IMR-90 (cell line): ENCODE measurements at regions not wholly inside any gene's neighbourhood (a gene's known extent, or its start where the extent isn't known, plus 50 kb on each side); places are given as distances from the start of the nearest gene placed in this dataset.

Source experiments
- ATAC-seq: fragments of 200-7000 bp; cut with Tn5 transposase; 2 replicates; pipeline ENCODE4 v1.9.1; 2020; ENCODE audit warnings: low read depth, mild to moderate bottlenecking, moderate library complexity
- BruUV-seq: library from RNA; stranded (reverse); fragments of 400-500 nt; replicated peaks from 2 replicates; lab custom pipeline; 2021; lab: Mats Ljungman, UMichigan
- CTCF ChIA-PET: fragments of 300-600 bp; formaldehyde crosslinking; extraction: SDS; loops from one replicate; lab custom pipeline; 2021; ENCODE audit warnings: antibody characterized with exemption; lab: Yijun Ruan, JAX
- POLR2A ChIA-PET: fragments of 300-600 bp; sonication (Branson Sonifier 250); formaldehyde crosslinking; loops from one replicate; lab custom pipeline; 2022; ENCODE audit warnings: antibody characterized with exemption; ENCODE audit not compliant: unreplicated experiment; lab: Charles Lee
- DNase-seq: peaks from one replicate; pipeline ENCODE4 v3.0.0; 2013
- H2AFZ ChIP-seq: replicated peaks from 2 replicates; pipeline ENCODE3; 2013; ENCODE audit warnings: low read length, mild to moderate bottlenecking; ENCODE audit not compliant: poor library complexity
- H2AK5ac ChIP-seq: 2 replicates; pipeline ENCODE4 v1.6.1; 2013; ENCODE audit warnings: low read depth, low read length, inconsistent platforms
- H2AK9ac ChIP-seq: replicated peaks from 2 replicates; pipeline ENCODE3; 2013; ENCODE audit warnings: mild to moderate bottlenecking, low read depth, low read length, moderate library complexity; ENCODE audit not compliant: poor library complexity
- H2BK120ac ChIP-seq: 2 replicates; pipeline ENCODE4 v1.6.1; 2013; ENCODE audit warnings: low read depth, low read length, inconsistent platforms
- H2BK15ac ChIP-seq: 3 replicates; pipeline ENCODE4 v1.6.1; 2013; ENCODE audit warnings: low read depth, low read length, inconsistent platforms
- H2BK20ac ChIP-seq: 2 replicates; pipeline ENCODE4 v1.6.1; 2013; ENCODE audit warnings: low read depth, mild to moderate bottlenecking, inconsistent platforms, low read length, moderate library complexity
- H2BK5ac ChIP-seq: 2 replicates; pipeline ENCODE4 v1.6.1; 2013; ENCODE audit warnings: mild to moderate bottlenecking, low read depth, low read length, inconsistent platforms; ENCODE audit not compliant: poor library complexity, severe bottlenecking
- H3K14ac ChIP-seq: replicated peaks from 2 replicates; pipeline ENCODE4 v1.6.1; 2013; ENCODE audit warnings: low read depth, low read length, inconsistent platforms
- H3K18ac ChIP-seq: 2 replicates; pipeline ENCODE4 v1.6.1; 2013; ENCODE audit warnings: low read depth, low read length, control low read depth
- H3K23ac ChIP-seq: 2 replicates; pipeline ENCODE4 v1.6.1; 2013; ENCODE audit warnings: low read depth, low read length, inconsistent platforms
- H3K27ac ChIP-seq: 2 replicates; pipeline ENCODE4 v1.5.1; 2013; ENCODE audit warnings: mild to moderate bottlenecking, control low read depth, low read length; ENCODE audit not compliant: insufficient read depth
- H3K27me3 ChIP-seq: 2 replicates; pipeline ENCODE4 v1.6.1; 2013; ENCODE audit warnings: low read length; ENCODE audit not compliant: control insufficient read depth, insufficient read depth
- H3K36me3 ChIP-seq: 2 replicates; pipeline ENCODE4 v1.6.1; 2013; ENCODE audit warnings: low read length, mixed read lengths; ENCODE audit not compliant: control insufficient read depth, insufficient read depth
- H3K4ac ChIP-seq: 2 replicates; pipeline ENCODE4 v1.6.1; 2013; ENCODE audit warnings: low read depth, low read length, inconsistent platforms
- H3K4me1 ChIP-seq: 2 replicates; pipeline ENCODE4 v1.6.1; 2013; ENCODE audit warnings: low read length, mixed read lengths; ENCODE audit not compliant: control insufficient read depth, insufficient read depth
- H3K4me2 ChIP-seq: 2 replicates; pipeline ENCODE4 v1.6.1; 2013; ENCODE audit warnings: low read depth, mild to moderate bottlenecking, control low read depth, low read length, moderate library complexity
- H3K4me3 ChIP-seq: 2 replicates; pipeline ENCODE4 v1.5.1; 2013; ENCODE audit warnings: low read depth, mild to moderate bottlenecking, control low read depth, low read length, moderate library complexity; ENCODE audit not compliant: insufficient read depth
- H3K56ac ChIP-seq: 2 replicates; pipeline ENCODE4 v1.6.1; 2013; ENCODE audit warnings: low read length, inconsistent platforms; ENCODE audit not compliant: insufficient read depth; ENCODE audit errors: extremely low read depth
- H3K79me1 ChIP-seq, 2 experiments: 2 replicates each; pipeline ENCODE4 v1.6.1; 2013; ENCODE audit warnings: low read length in 2 of 2, inconsistent platforms in 1 of 2, low read depth in 1 of 2
- H3K9ac ChIP-seq: 2 replicates; pipeline ENCODE4 v1.6.1; 2013; ENCODE audit warnings: low read depth, low read length, control low read depth
- H3K9me1 ChIP-seq: 2 replicates; pipeline ENCODE4 v1.6.1; 2013; ENCODE audit warnings: low read length, inconsistent platforms; ENCODE audit not compliant: insufficient read depth
- H3K9me3 ChIP-seq: 2 replicates; pipeline ENCODE4 v1.6.1; 2013; ENCODE audit warnings: low read length; ENCODE audit not compliant: control insufficient read depth, insufficient read depth
- H4K20me1 ChIP-seq: 2 replicates; pipeline ENCODE4 v1.6.1; 2013; ENCODE audit warnings: low read length, inconsistent platforms; ENCODE audit not compliant: insufficient read depth
- H4K5ac ChIP-seq: 2 replicates; pipeline ENCODE4 v1.6.1; 2013; ENCODE audit warnings: mild to moderate bottlenecking, low read depth, low read length, control low read depth
- H4K8ac ChIP-seq, 2 experiments: 2 replicates each; pipeline ENCODE4 v1.6.1; 2013; ENCODE audit warnings: low read depth in 2 of 2, low read length in 2 of 2, control low read depth in 1 of 2, inconsistent platforms in 1 of 2
- H4K91ac ChIP-seq: 2 replicates; pipeline ENCODE4 v1.6.1; 2013; ENCODE audit warnings: low read depth, low read length, inconsistent platforms; ENCODE audit not compliant: insufficient read depth
- FOS ChIP-seq: fragments of 150-350 bp; IDR thresholded peaks from 2 replicates; pipeline ENCODE4 v1.6.1; 2016; ENCODE audit warnings: low read depth, low read length
- USF2 ChIP-seq: fragments of 150-350 bp; IDR thresholded peaks from 2 replicates; pipeline ENCODE4 v1.6.1; 2017; ENCODE audit warnings: mild to moderate bottlenecking, antibody characterized with exemption, low read length, low read depth
- WGBS, 2 experiments: methylation state at CpG; one replicate each; pipeline versions ENCODE4 v1.1.5 to v1.1.7; 2013; ENCODE audit warnings: missing lambda C conversion rate in 2 of 2; ENCODE audit not compliant: insufficient read length in 1 of 2; ENCODE audit errors: extremely low coverage in 2 of 2; 5-methylcytosine and 5-hydroxymethylcytosine counted together
- dilution Hi-C: fragments of 300-500 bp; cut with HindIII; formaldehyde crosslinking; loops from one replicate; pipeline ENCODE4 v1.14.3; 2018; ENCODE audit warnings: low sequenced_read_pairs; ENCODE audit not compliant: unreplicated experiment
- in situ Hi-C: fragments of 300-500 bp; cut with MboI; formaldehyde crosslinking; loops from 3 replicates; pipeline ENCODE4 v1.14.3; 2019; ENCODE audit warnings: low sequenced_read_pairs, inconsistent platforms, mixed read lengths
- intact Hi-C: fragments of 100-400 bp; cut with micrococcal nuclease; formaldehyde crosslinking; loops from 2 replicates; pipeline ENCODE4 v1.10.0; 2022

DNA sequence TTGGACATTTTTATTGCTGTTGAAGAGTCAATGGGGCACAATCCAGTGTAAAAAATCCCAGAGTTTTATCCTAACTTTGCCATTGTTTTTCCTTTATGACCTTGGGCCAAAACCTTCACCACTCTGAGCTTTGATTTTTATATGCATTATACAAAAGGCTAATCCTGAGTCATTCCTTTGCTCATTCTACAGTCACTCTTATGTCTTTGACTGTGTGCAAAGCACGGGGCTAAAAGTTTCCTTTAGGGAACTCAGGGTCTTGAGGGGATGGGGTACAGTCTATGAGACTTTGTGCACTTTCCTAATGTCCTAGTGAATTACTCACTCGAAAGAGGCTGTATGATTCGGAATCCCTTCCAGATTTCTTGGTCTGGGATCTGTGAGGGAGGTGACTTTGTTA, 543.2 kb upstream of the CAMK1G start:
- Histone ChIP-seq H3K9me1 (no peaks in the 10 kb centered on the region), H2BK20ac (no peak overlapping the region), H2AK9ac (no peak overlapping the region), H3K27ac (no peak overlapping the region), H3K27me3 (no peaks in the 10 kb centered on the region), H3K36me3 (no peaks in the 10 kb centered on the region), H3K23ac (no peak overlapping the region), H4K20me1 (no peaks in the 10 kb centered on the region), H3K18ac (no peak overlapping the region), H3K56ac (no peak overlapping the region), H3K4me1 (no peaks in the 10 kb centered on the region), H4K5ac (no peak overlapping the region), H3K9me3 (peaks cover 3% of the 10 kb centered on the region; the same call in 1 of the 2 replicates), H3K9ac (no peak overlapping the region), H2BK5ac (no peak overlapping the region), H4K8ac (no peak overlapping the region), H4K91ac (no peak overlapping the region), H3K14ac (no peak overlapping the region), H2BK120ac (no peak overlapping the region), H3K4me2 (no peak overlapping the region), H2AFZ (no peak overlapping the region), H2BK15ac (no peak overlapping the region), H3K79me1 (no peaks in the 10 kb centered on the region), H3K4me3 (no peak overlapping the region), H2AK5ac (no peak overlapping the region), H3K4ac (no peak overlapping the region)
- DNase-seq = no peak
- no CpG with 5 or more reads among the region's 3 CpGs for WGBS, 2 experiments
- TF ChIP-seq USF2 = no peak
- no peak for TF ChIP-seq FOS
- ATAC-seq = no peak
- dilution Hi-C loops (no loop called here), intact Hi-C loops (no loop called here), in situ Hi-C loops (no loop called here)
- ChIA-PET POLR2A (no interaction called here), CTCF (no interaction called here)
- BruUV-seq = no TSS peak
